ENCODE measurements at regions not wholly inside any gene's neighbourhood (a gene's known extent, or its start where the extent isn't known, plus 50 kb on each side); places are given as distances from the start of the nearest gene placed in this dataset.
"Not testable (repeated sequence)": the region's sequence is repeated elsewhere in the genome, so short reads cannot be mapped to it uniquely, and the experiment has no call there.

GRCh38 chr3:125715651-125716050, 120.4 kb upstream of the OSBPL11 start:
- DNase-seq (ENCODE audit: low read depth) = no peak
- TF ChIP-seq, protein P1, sequence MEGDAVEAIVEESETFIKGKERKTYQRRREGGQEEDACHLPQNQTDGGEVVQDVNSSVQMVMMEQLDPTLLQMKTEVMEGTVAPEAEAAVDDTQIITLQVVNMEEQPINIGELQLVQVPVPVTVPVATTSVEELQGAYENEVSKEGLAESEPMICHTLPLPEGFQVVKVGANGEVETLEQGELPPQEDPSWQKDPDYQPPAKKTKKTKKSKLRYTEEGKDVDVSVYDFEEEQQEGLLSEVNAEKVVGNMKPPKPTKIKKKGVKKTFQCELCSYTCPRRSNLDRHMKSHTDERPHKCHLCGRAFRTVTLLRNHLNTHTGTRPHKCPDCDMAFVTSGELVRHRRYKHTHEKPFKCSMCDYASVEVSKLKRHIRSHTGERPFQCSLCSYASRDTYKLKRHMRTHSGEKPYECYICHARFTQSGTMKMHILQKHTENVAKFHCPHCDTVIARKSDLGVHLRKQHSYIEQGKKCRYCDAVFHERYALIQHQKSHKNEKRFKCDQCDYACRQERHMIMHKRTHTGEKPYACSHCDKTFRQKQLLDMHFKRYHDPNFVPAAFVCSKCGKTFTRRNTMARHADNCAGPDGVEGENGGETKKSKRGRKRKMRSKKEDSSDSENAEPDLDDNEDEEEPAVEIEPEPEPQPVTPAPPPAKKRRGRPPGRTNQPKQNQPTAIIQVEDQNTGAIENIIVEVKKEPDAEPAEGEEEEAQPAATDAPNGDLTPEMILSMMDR (conservative IDR thresholded peaks at IDR 0.05; ENCODE audit: low read depth, low read length) = no peak

GRCh38 chr3:125732151-125732550, 136.9 kb upstream of the OSBPL11 start:
- not testable (repeated sequence) for H3K4me3 ChIP-seq (ENCODE audit: low read length); DNase-seq (ENCODE audit: low read depth)

More at GRCh38 chr3:125715651-125716050, 120.4 kb upstream of the OSBPL11 start:
- no peak overlapping the region for H3K4me3 ChIP-seq (ENCODE audit: low read length)

GRCh38 chr3:125741991-125742718, 146.9 kb upstream of the OSBPL11 start:
- DNase-seq (ENCODE audit: low read depth); H3K4me3 ChIP-seq (ENCODE audit: low read length): not testable (repeated sequence)

GRCh38 chr3:125742845-125743244, 147.5 kb upstream of the OSBPL11 start:
- DNase-seq (ENCODE audit: low read depth) = not testable (repeated sequence)

GRCh38 chr3:125757050-125757449, 161.8 kb upstream of the OSBPL11 start:
- not testable (repeated sequence) for DNase-seq (ENCODE audit: low read depth); H3K4me3 ChIP-seq (ENCODE audit: low read length)

More at GRCh38 chr3:125742845-125743244, 147.5 kb upstream of the OSBPL11 start:
- TF ChIP-seq, protein P1 (conservative IDR thresholded peaks at IDR 0.05; ENCODE audit: low read depth, low read length) = peak; percentile 16
- H3K4me3 ChIP-seq (ENCODE audit: low read length) = not testable (repeated sequence)

GRCh38 chr3:125758641-125759130, 163.4 kb upstream of the OSBPL11 start:
- DNase-seq (ENCODE audit: low read depth) = not testable (repeated sequence)

GRCh38 chr3:125762601-125763000, 167.3 kb upstream of the OSBPL11 start:
- DNase-seq (ENCODE audit: low read depth); H3K4me3 ChIP-seq (ENCODE audit: low read length): not testable (repeated sequence)

More at GRCh38 chr3:125758641-125759130, 163.4 kb upstream of the OSBPL11 start:
- H3K4me3 ChIP-seq (ENCODE audit: low read length) = not testable (repeated sequence)

DNA sequence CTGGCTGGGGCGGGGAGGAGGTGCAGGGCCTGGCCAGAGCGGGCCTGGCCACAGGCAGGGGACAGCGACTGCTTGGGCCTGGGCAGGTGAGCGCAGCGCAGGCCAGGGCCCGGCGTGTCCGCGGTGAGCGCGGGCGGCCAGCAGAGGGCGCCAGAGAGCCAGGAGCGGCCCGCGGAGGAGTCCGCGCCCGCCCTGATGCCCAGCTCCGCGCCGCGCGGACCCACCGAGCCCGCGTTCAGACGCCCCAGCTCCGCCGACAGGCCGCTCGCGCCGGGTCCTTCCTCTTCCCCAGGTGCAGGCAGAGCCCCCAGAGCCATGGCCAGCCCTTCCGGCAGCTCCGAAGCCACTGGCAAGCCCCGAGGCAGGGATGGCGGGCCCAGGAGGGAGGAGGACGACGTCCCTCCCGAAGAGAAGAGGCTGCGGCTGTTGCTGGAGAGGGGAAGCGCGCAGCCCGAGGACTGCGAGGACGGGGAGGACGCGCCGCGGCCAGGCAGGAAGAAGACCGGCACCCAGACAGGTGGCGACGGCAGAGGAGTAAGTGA, 171.1 kb upstream of the OSBPL11 start:
- TF ChIP-seq, protein P1 (conservative IDR thresholded peaks at IDR 0.05; ENCODE audit: low read depth, low read length) = peak; percentile 39
- DNase-seq (ENCODE audit: low read depth) = not testable (repeated sequence)
- peak overlapping the region; percentile 45 for H3K4me3 ChIP-seq (ENCODE audit: low read length)

DNA sequence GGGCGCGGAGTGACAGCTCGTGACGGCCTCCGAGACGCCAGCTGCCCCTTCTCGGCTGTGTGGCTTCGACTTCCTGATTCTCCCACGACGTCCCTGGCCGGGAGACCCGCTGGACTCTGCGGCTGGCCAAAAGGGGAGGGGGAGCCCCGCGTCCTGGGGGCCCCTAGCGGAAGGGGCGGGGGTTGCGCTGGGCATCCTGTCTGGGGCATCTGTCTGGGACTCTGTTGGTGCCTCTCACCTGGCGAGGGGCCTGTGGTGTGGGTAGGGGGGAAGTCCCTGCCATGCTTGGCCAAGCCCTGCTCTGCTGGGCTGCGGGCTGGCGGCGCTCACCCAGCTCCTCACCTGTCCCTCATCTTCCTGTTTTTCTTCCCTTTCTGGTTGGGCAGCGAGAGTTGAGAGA, 171.6 kb upstream of the OSBPL11 start:
- H3K4me3 ChIP-seq (ENCODE audit: low read length); DNase-seq (ENCODE audit: low read depth): not testable (repeated sequence)

- no peak for DNase-seq (ENCODE audit: low read depth)
- TF ChIP-seq, protein P1 (conservative IDR thresholded peaks at IDR 0.05; ENCODE audit: low read depth, low read length) = no peak
- no peak overlapping the region for H3K4me3 ChIP-seq (ENCODE audit: low read length)
Observed at GRCh38 chr3:125767641-125768040, 172.3 kb upstream of the OSBPL11 start.

GRCh38 chr3:125768821-125769220, 173.5 kb upstream of the OSBPL11 start:
- not testable (repeated sequence) for DNase-seq (ENCODE audit: low read depth); H3K4me3 ChIP-seq (ENCODE audit: low read length)

- not testable (repeated sequence) for DNase-seq (ENCODE audit: low read depth)
Observed at GRCh38 chr3:125771506-125771905, 176.2 kb upstream of the OSBPL11 start.

DNA sequence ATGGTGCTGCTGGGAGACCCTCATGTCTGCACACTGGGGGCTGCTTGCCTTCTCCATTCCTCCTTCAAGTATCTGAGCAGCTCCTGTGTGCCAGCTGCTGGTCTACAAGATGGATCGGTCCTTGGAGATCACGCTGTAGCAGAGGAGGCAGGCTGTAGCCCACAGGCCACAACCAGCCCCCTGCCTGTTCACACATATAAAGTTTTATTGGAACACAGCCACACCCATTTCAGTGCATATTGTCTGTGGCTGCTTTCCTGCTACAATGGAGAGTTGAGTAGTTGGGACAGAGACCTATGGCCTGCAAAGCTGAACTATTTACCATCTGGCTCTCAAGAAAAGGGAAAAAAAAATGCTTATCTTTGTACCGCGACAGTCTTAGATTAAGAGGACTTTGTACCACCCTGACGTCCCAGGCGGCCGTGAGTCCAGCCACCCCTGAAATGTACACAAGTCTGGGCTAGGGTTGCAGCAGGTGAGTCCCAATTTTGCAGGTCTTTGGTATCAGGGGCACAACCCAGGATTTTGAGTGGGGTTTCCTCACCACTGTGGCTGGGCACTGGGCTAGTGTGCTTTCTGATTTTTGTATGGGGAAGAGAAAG, 179.2 kb upstream of the OSBPL11 start:
- not testable (repeated sequence) for DNase-seq (ENCODE audit: low read depth); H3K4me3 ChIP-seq (ENCODE audit: low read length)

More at GRCh38 chr3:125771506-125771905, 176.2 kb upstream of the OSBPL11 start:
- H3K4me3 ChIP-seq (ENCODE audit: low read length) = not testable (repeated sequence)

- H3K4me3 ChIP-seq (ENCODE audit: low read length); DNase-seq (ENCODE audit: low read depth): not testable (repeated sequence)
Observed at GRCh38 chr3:125775106-125775505, 179.8 kb upstream of the OSBPL11 start.
